ENCODE measurements at regions not wholly inside any gene's neighbourhood (a gene's known extent, or its start where the extent isn't known, plus 50 kb on each side); places are given as distances from the start of the nearest gene placed in this dataset.

GRCh38 chr17:51475730-51476129 is 215.4 kb downstream of the UTP18 start:
- TF ChIP-seq, protein P1, sequence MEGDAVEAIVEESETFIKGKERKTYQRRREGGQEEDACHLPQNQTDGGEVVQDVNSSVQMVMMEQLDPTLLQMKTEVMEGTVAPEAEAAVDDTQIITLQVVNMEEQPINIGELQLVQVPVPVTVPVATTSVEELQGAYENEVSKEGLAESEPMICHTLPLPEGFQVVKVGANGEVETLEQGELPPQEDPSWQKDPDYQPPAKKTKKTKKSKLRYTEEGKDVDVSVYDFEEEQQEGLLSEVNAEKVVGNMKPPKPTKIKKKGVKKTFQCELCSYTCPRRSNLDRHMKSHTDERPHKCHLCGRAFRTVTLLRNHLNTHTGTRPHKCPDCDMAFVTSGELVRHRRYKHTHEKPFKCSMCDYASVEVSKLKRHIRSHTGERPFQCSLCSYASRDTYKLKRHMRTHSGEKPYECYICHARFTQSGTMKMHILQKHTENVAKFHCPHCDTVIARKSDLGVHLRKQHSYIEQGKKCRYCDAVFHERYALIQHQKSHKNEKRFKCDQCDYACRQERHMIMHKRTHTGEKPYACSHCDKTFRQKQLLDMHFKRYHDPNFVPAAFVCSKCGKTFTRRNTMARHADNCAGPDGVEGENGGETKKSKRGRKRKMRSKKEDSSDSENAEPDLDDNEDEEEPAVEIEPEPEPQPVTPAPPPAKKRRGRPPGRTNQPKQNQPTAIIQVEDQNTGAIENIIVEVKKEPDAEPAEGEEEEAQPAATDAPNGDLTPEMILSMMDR (IDR thresholded peaks at IDR 0.05; ENCODE audit: low read length), result no peak
- no peak for TF ChIP-seq EZH2 (IDR thresholded peaks at IDR 0.05; ENCODE audit: borderline replicate concordance, low read length)
